HL-60 (cell line): ENCODE measurements at regions not wholly inside any gene's neighbourhood (a gene's known extent, or its start where the extent isn't known, plus 50 kb on each side); places are given as distances from the start of the nearest gene placed in this dataset.

Source experiments
- POLR2AphosphoS5 ChIP-seq: IDR thresholded peaks from 2 replicates; pipeline ENCODE4 v1.6.1; 2012; ENCODE audit warnings: low read depth
- TF ChIP-seq, protein P1 (sequence below): IDR thresholded peaks from one replicate; pipeline ENCODE4 v1.5.1; 2011; ENCODE audit warnings: low read length, control low read depth, inconsistent platforms; ENCODE audit not compliant: insufficient read depth

DNA sequence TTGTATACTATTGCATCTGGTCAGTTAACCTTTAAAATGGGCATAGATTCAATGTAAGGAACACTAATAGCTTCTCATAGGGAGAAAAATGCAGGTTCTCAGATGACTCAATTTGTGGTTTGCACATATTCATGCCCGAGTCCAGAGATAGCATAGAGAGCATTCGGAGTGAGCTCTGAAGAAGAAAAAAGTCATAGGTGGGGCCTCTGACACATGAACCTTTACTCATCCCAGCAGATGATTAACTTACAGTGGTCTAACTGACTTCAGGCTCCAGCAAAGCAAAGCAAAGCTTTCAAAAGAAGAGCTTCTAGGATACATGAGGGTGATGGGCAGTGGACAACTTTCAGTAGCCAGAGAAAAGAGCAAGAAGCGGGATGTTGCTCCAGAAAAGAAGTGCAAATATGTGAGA lies 55.3 kb upstream of the BTN3A2 start:
- TF ChIP-seq, protein P1, sequence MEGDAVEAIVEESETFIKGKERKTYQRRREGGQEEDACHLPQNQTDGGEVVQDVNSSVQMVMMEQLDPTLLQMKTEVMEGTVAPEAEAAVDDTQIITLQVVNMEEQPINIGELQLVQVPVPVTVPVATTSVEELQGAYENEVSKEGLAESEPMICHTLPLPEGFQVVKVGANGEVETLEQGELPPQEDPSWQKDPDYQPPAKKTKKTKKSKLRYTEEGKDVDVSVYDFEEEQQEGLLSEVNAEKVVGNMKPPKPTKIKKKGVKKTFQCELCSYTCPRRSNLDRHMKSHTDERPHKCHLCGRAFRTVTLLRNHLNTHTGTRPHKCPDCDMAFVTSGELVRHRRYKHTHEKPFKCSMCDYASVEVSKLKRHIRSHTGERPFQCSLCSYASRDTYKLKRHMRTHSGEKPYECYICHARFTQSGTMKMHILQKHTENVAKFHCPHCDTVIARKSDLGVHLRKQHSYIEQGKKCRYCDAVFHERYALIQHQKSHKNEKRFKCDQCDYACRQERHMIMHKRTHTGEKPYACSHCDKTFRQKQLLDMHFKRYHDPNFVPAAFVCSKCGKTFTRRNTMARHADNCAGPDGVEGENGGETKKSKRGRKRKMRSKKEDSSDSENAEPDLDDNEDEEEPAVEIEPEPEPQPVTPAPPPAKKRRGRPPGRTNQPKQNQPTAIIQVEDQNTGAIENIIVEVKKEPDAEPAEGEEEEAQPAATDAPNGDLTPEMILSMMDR: no peak
- TF ChIP-seq POLR2AphosphoS5: no peak
